ENCODE measurements at regions not wholly inside any gene's neighbourhood (a gene's known extent, or its start where the extent isn't known, plus 50 kb on each side); places are given as distances from the start of the nearest gene placed in this dataset.

DNA sequence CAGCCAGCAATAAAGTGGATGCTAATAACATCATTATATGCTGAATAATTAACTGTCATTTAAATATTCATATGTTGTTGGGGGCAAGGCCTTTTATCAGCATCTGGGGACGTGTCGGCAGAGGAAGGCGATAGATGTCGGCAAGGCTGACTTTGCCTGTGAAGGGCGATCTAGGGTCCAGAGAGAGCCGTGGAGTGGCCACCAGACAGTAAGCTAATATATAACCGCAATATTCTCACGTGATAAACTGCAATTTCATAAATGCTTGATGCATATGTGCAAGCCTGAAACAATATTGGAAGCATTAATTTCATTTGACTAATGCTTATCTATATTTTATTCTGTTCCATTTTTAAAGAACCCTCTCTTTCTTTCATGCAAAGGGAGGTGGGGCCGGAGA lies 141.0 kb upstream of the POU3F1 start:
- no peak for DNase-seq (ENCODE audit: low spot score)
- H3K36me3 ChIP-seq (ENCODE audit: insufficient read depth, low read length) = no peaks in the 10 kb centered on the region
- BruUV-seq (replicated peaks) = no TSS peak
- H3K79me2 ChIP-seq (ENCODE audit: insufficient read depth, low read depth, low read length) = no peaks in the 10 kb centered on the region
- no peaks in the 10 kb centered on the region for H3K9me2 ChIP-seq (ENCODE audit: insufficient read depth, low read length)
- no peak overlapping the region for H3K4me2 ChIP-seq (ENCODE audit: low read length)
- TF ChIP-seq EZH2phosphoT487 (IDR thresholded peaks at IDR 0.05; ENCODE audit: borderline replicate concordance, low read depth, low read length) = no peak
- TF ChIP-seq, protein P1, sequence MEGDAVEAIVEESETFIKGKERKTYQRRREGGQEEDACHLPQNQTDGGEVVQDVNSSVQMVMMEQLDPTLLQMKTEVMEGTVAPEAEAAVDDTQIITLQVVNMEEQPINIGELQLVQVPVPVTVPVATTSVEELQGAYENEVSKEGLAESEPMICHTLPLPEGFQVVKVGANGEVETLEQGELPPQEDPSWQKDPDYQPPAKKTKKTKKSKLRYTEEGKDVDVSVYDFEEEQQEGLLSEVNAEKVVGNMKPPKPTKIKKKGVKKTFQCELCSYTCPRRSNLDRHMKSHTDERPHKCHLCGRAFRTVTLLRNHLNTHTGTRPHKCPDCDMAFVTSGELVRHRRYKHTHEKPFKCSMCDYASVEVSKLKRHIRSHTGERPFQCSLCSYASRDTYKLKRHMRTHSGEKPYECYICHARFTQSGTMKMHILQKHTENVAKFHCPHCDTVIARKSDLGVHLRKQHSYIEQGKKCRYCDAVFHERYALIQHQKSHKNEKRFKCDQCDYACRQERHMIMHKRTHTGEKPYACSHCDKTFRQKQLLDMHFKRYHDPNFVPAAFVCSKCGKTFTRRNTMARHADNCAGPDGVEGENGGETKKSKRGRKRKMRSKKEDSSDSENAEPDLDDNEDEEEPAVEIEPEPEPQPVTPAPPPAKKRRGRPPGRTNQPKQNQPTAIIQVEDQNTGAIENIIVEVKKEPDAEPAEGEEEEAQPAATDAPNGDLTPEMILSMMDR (conservative IDR thresholded peaks at IDR 0.05; ENCODE audit: low read length) = no peak
- CTCF ChIA-PET (ENCODE audit: unreplicated experiment) = no interaction called here
- H3K27ac ChIP-seq (ENCODE audit: low read depth, low read length, poor library complexity, severe bottlenecking) = no peak overlapping the region
- H2AFZ ChIP-seq (ENCODE audit: low read length) = no peak overlapping the region
- intact Hi-C loops (cut with micrococcal nuclease; ENCODE audit: unreplicated experiment) = no loop called here
- POLR2A ChIA-PET = no interaction called here
- no peak overlapping the region for H3K4me3 ChIP-seq (ENCODE audit: low read depth, low read length, poor library complexity, severe bottlenecking)
- H3K9me3 ChIP-seq (ENCODE audit: low read length) = no peaks in the 10 kb centered on the region
- no peaks in the 10 kb centered on the region for H4K20me1 ChIP-seq (ENCODE audit: insufficient read depth, low read length)
- H3K4me1 ChIP-seq (ENCODE audit: insufficient read depth, low read length, poor library complexity, severe bottlenecking) = no peaks in the 10 kb centered on the region

DNA sequence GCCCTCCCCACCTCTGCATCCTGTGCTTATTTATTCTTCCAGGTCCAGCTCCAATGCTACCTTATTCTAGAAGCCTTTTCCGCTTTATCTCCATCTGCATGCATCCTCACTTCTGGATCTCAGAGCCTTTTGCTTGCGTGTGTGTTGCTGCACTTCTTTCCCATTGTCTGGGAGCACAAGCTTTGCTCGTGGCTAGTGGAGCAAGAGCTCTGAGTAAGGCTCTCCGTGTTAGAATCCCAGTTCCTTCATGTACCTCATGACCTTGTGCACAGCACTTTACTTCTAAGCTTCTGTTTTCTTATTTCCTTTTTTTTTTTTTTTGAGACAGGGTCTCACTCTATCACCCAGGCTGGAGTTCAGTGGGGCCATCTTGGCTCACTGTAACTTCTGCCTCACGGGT lies 140.0 kb upstream of the POU3F1 start:
- Histone ChIP-seq H3K79me2 (ENCODE audit: insufficient read depth, low read depth, low read length) (no peaks in the 10 kb centered on the region), H3K4me3 (ENCODE audit: low read depth, low read length, poor library complexity, severe bottlenecking) (no peak overlapping the region), H3K4me1 (ENCODE audit: insufficient read depth, low read length, poor library complexity, severe bottlenecking) (no peaks in the 10 kb centered on the region), H3K4me2 (ENCODE audit: low read length) (no peak overlapping the region), H3K9me3 (ENCODE audit: low read length) (no peaks in the 10 kb centered on the region), H2AFZ (ENCODE audit: low read length) (no peak overlapping the region), H4K20me1 (ENCODE audit: insufficient read depth, low read length) (no peaks in the 10 kb centered on the region), H3K9me2 (ENCODE audit: insufficient read depth, low read length) (no peaks in the 10 kb centered on the region), H3K36me3 (ENCODE audit: insufficient read depth, low read length) (no peaks in the 10 kb centered on the region), H3K27ac (ENCODE audit: low read depth, low read length, poor library complexity, severe bottlenecking) (no peak overlapping the region)
- DNase-seq (ENCODE audit: low spot score) = no peak
- CTCF ChIA-PET (ENCODE audit: unreplicated experiment) = no interaction called here
- POLR2A ChIA-PET = interaction anchor here (1.0 kb wide), 1 partner anchor 15 kb away, joined by 3 read pairs; no protein-coding TSS in a partner anchor
- BruUV-seq (replicated peaks) = no TSS peak
- intact Hi-C loops (cut with micrococcal nuclease; ENCODE audit: unreplicated experiment) = no loop called here
- TF ChIP-seq, protein P1 (conservative IDR thresholded peaks at IDR 0.05; ENCODE audit: low read length) = no peak
- no peak for TF ChIP-seq EZH2phosphoT487 (IDR thresholded peaks at IDR 0.05; ENCODE audit: borderline replicate concordance, low read depth, low read length)

DNA sequence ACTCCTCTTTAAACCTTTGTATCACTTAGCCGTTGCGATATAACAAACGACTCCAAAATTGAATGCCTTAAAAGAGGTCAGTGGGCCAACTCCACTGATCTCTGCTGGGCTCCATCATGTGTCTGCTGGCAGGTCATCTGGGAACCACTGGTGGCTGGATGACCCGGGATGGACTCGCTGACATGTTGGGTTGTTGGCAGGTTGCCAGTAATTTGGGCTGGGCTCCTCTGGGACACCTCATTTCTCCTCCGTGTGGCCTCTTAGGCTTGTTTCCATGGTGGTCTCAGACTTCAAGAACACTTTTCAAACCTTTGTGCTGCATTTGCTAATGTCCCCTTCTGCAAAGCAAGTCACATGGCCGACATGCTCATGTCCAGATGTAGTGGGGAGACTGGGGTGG lies 139.3 kb upstream of the POU3F1 start:
- intact Hi-C loops (cut with micrococcal nuclease; ENCODE audit: unreplicated experiment) = no loop called here
- Histone ChIP-seq H3K4me3 (ENCODE audit: low read depth, low read length, poor library complexity, severe bottlenecking) (no peak overlapping the region), H3K36me3 (ENCODE audit: insufficient read depth, low read length) (no peaks in the 10 kb centered on the region), H3K79me2 (ENCODE audit: insufficient read depth, low read depth, low read length) (no peaks in the 10 kb centered on the region), H2AFZ (ENCODE audit: low read length) (no peak overlapping the region), H3K9me2 (ENCODE audit: insufficient read depth, low read length) (no peaks in the 10 kb centered on the region), H3K4me2 (ENCODE audit: low read length) (no peak overlapping the region), H4K20me1 (ENCODE audit: insufficient read depth, low read length) (no peaks in the 10 kb centered on the region), H3K4me1 (ENCODE audit: insufficient read depth, low read length, poor library complexity, severe bottlenecking) (no peaks in the 10 kb centered on the region), H3K27ac (ENCODE audit: low read depth, low read length, poor library complexity, severe bottlenecking) (no peak overlapping the region), H3K9me3 (ENCODE audit: low read length) (no peaks in the 10 kb centered on the region)
- no peak for DNase-seq (ENCODE audit: low spot score)
- POLR2A ChIA-PET = no interaction called here
- BruUV-seq (replicated peaks) = no TSS peak
- CTCF ChIA-PET (ENCODE audit: unreplicated experiment) = no interaction called here
- no peak for TF ChIP-seq EZH2phosphoT487 (IDR thresholded peaks at IDR 0.05; ENCODE audit: borderline replicate concordance, low read depth, low read length)
- TF ChIP-seq, protein P1 (conservative IDR thresholded peaks at IDR 0.05; ENCODE audit: low read length) = no peak
